GM19035 (cell line): ENCODE measurements at regions not wholly inside any gene's neighbourhood (a gene's known extent, or its start where the extent isn't known, plus 50 kb on each side); places are given as distances from the start of the nearest gene placed in this dataset.

Source experiments
- ATAC-seq: cut with Tn5 transposase; IDR thresholded peaks from one replicate; pipeline ENCODE4 v1.9.1; 2021; ENCODE audit not compliant: unreplicated experiment

GRCh38 chr5:30957591-30957990, 235.9 kb upstream of the CDH6 start:
- no peak for ATAC-seq

GRCh38 chr5:30956251-30956650, 237.2 kb upstream of the CDH6 start:
- no peak for ATAC-seq

- ATAC-seq: no peak
Measured at GRCh38 chr5:30937070-30937469, 256.4 kb upstream of the CDH6 start.

GRCh38 chr5:30933599-30933998, 259.9 kb upstream of the CDH6 start:
- no peak for ATAC-seq

- ATAC-seq: no peak
Measured at GRCh38 chr5:30932273-30933017, 261.0 kb upstream of the CDH6 start.

GRCh38 chr5:30930736-30931135, 262.8 kb upstream of the CDH6 start:
- no peak for ATAC-seq

- no peak for ATAC-seq
Measured at GRCh38 chr5:30928956-30929355, 264.5 kb upstream of the CDH6 start.

- ATAC-seq: no peak
Measured at GRCh38 chr5:30926218-30926617, 267.3 kb upstream of the CDH6 start.

GRCh38 chr5:30921388-30921787, 272.1 kb upstream of the CDH6 start:
- ATAC-seq: no peak

- no peak for ATAC-seq
Measured at GRCh38 chr5:30918171-30918570, 275.3 kb upstream of the CDH6 start.

GRCh38 chr5:30908356-30908755, 285.1 kb upstream of the CDH6 start:
- no peak for ATAC-seq

- no peak for ATAC-seq
Measured at GRCh38 chr5:30900367-30900766, 293.1 kb upstream of the CDH6 start.

- ATAC-seq: no peak
Measured at GRCh38 chr5:30894811-30895210, 298.7 kb upstream of the CDH6 start.

GRCh38 chr5:30891660-30892059, 301.8 kb upstream of the CDH6 start:
- ATAC-seq: no peak

GRCh38 chr5:30890377-30890776, 303.1 kb upstream of the CDH6 start:
- ATAC-seq: no peak

- ATAC-seq: no peak
Measured at GRCh38 chr5:30880514-30880913, 313.0 kb upstream of the CDH6 start.

GRCh38 chr5:30879887-30880286, 313.6 kb upstream of the CDH6 start:
- no peak for ATAC-seq

GRCh38 chr5:30878746-30879145, 314.7 kb upstream of the CDH6 start:
- ATAC-seq: no peak

- ATAC-seq: no peak
Measured at GRCh38 chr5:30878296-30878695, 315.2 kb upstream of the CDH6 start.

GRCh38 chr5:30874241-30875034, 319.0 kb upstream of the CDH6 start:
- ATAC-seq: no peak

- ATAC-seq: no peak
Measured at GRCh38 chr5:30871196-30871595, 322.3 kb upstream of the CDH6 start.

GRCh38 chr5:30867711-30868110, 325.8 kb upstream of the CDH6 start:
- no peak for ATAC-seq
